Breast epithelium (tissue), 4 donors: ENCODE measurements at regions not wholly inside any gene's neighbourhood (a gene's known extent, or its start where the extent isn't known, plus 50 kb on each side); places are given as distances from the start of the nearest gene placed in this dataset.

Experiments used
- DNase-seq, 2 donors: peaks; one replicate each; pipeline ENCODE4 v3.0.0-alpha.2; 2019; ENCODE audit warnings: low spot score in 2 of 2
- H3K27ac ChIP-seq, 2 donors: fragments of 200-600 bp; sonication (generic) in 1 of 2; one replicate each; pipeline ENCODE4 v1.5.1; 2016 to 2019; ENCODE audit warnings: mild to moderate bottlenecking in 1 of 2
- H3K27me3 ChIP-seq, 2 donors: fragments of 200-600 bp; sonication (generic) in 1 of 2; one replicate each; pipeline versions ENCODE4 v1.5.1 to v1.6.0; 2017 to 2019; ENCODE audit warnings: control low read depth in 1 of 2, mild to moderate bottlenecking in 1 of 2
- H3K36me3 ChIP-seq: fragments of 200-600 bp; one replicate; pipeline ENCODE4 v1.5.1; 2019
- H3K4me1 ChIP-seq, 2 donors: fragments of 200-600 bp; sonication (generic); one replicate each; pipeline ENCODE4 v1.5.1; 2016 to 2019; ENCODE audit warnings: control low read depth in 1 of 2
- H3K4me3 ChIP-seq, 3 donors: fragments of 200-600 bp; sonication (generic); 1 replicate in 2 of 3; 2 replicates in 1 of 3; pipeline ENCODE4 v1.5.1; 2016 to 2019; ENCODE audit warnings: mild to moderate bottlenecking in 3 of 3, moderate library complexity in 2 of 3
- H3K9me3 ChIP-seq, 2 donors: fragments of 200-600 bp; sonication (generic) in 1 of 2; one replicate each; pipeline ENCODE4 v1.5.1; 2016 to 2019; ENCODE audit warnings: control low read depth in 1 of 2
- CTCF ChIP-seq, 3 donors: fragments of 450-650 bp; IDR thresholded peaks; one replicate each; pipeline ENCODE4 v1.5.1; 2016 to 2017; ENCODE audit warnings: antibody characterized with exemption in 3 of 3, mild to moderate bottlenecking in 3 of 3, moderate library complexity in 3 of 3
- POLR2A ChIP-seq: fragments of 450-650 bp; IDR thresholded peaks from one replicate; pipeline ENCODE4 v1.6.1; 2016; ENCODE audit warnings: antibody characterized with exemption, mild to moderate bottlenecking, moderate library complexity
- POLR2AphosphoS5 ChIP-seq, 3 donors: sonication (generic); formaldehyde crosslinking; IDR thresholded peaks; one replicate each; pipeline ENCODE4 v1.6.1; 2017; ENCODE audit warnings: antibody characterized with exemption in 3 of 3
- intact Hi-C: fragments of 100-400 bp; cut with DNase I; formaldehyde crosslinking; loops from one replicate; pipeline ENCODE4 v1.15.1; 2023; ENCODE audit warnings: low total_unique reads

DNA sequence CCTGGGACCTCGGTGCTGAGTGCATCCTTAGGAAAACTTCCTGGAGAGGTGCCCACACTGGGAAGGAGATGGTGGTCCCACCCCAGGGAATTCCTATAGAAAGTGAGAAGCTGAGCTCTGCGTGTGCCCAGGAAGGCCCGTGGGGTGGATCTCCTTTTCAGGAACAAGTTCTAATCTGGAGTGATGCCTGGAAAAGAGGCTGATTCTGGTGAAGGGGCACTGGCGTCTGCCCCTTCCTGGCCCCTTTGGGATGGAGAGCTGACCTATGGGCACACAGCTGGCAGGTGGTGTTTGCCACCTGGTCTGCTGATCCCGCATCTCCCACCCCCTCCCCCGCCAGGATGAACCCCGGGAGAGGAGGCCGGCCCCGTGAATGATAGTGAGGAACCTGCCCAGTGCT, 142.0 kb upstream of the RTL1 start:
- H3K4me3 ChIP-seq = no peak overlapping the region
- H3K4me1 ChIP-seq = no peaks in the 10 kb centered on the region
- DNase-seq = no peak
- TF ChIP-seq CTCF (IDR thresholded peaks at IDR 0.05) = no peak
- no peak for TF ChIP-seq POLR2A
- no peak for TF ChIP-seq POLR2AphosphoS5 (IDR thresholded peaks at IDR 0.05)
- no peaks in the 10 kb centered on the region for H3K9me3 ChIP-seq
- H3K27me3 ChIP-seq = no peaks in the 10 kb centered on the region
- intact Hi-C loops = no loop called here
- no peaks in the 10 kb centered on the region for H3K36me3 ChIP-seq
- no peak overlapping the region for H3K27ac ChIP-seq

GRCh38 chr14:101046071-101046470, 142.5 kb upstream of the RTL1 start:
- no peaks in the 10 kb centered on the region for H3K9me3 ChIP-seq
- H3K27ac ChIP-seq = no peak overlapping the region
- no peak for DNase-seq
- no peak overlapping the region for H3K4me3 ChIP-seq
- no peaks in the 10 kb centered on the region for H3K4me1 ChIP-seq
- no peak for TF ChIP-seq POLR2AphosphoS5 (IDR thresholded peaks at IDR 0.05)
- no peak for TF ChIP-seq CTCF (IDR thresholded peaks at IDR 0.05)
- no peak for TF ChIP-seq POLR2A
- intact Hi-C loops = no loop called here
- no peaks in the 10 kb centered on the region for H3K27me3 ChIP-seq
- H3K36me3 ChIP-seq = no peaks in the 10 kb centered on the region

GRCh38 chr14:101047326-101047725, 143.8 kb upstream of the RTL1 start:
- intact Hi-C loops = no loop called here
- Histone ChIP-seq H3K4me1 (no peaks in the 10 kb centered on the region), H3K27ac (no peak overlapping the region), H3K36me3 (no peaks in the 10 kb centered on the region), H3K9me3 (no peaks in the 10 kb centered on the region), H3K27me3 (no peaks in the 10 kb centered on the region), H3K4me3 (no peak overlapping the region)
- DNase-seq = no peak
- no peak for TF ChIP-seq POLR2AphosphoS5 (IDR thresholded peaks at IDR 0.05)
- no peak for TF ChIP-seq CTCF (IDR thresholded peaks at IDR 0.05)
- no peak for TF ChIP-seq POLR2A

DNA sequence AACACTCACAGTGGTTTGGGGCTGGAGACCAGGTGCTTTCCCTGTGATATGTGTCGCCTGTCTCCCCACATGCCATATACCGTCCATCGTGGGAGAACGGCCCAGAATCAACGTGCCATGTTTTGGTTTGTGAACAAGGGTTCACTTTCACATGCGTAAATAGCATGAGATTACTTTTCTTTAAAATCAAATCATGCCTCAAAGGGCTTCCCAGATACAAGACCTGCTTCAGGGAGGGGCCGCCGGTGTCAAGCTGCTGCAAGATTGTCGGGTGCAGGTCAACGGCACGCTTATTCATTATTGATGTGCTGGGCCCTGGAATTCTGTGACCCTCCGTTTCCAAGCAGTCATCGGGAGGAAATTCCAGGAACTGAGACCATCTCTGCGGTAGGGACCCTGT, 145.2 kb upstream of the RTL1 start:
- Histone ChIP-seq H3K4me1 (no peaks in the 10 kb centered on the region), H3K4me3 (no peak overlapping the region), H3K27ac (no peak overlapping the region), H3K27me3 (no peaks in the 10 kb centered on the region), H3K36me3 (no peaks in the 10 kb centered on the region), H3K9me3 (no peaks in the 10 kb centered on the region)
- TF ChIP-seq POLR2AphosphoS5 (IDR thresholded peaks at IDR 0.05) = no peak
- DNase-seq = no peak
- intact Hi-C loops = no loop called here

GRCh38 chr14:101049511-101049910, 146.0 kb upstream of the RTL1 start:
- Histone ChIP-seq H3K4me3 (no peak overlapping the region), H3K36me3 (no peaks in the 10 kb centered on the region), H3K4me1 (no peaks in the 10 kb centered on the region), H3K9me3 (no peaks in the 10 kb centered on the region), H3K27ac (no peak overlapping the region), H3K27me3 (no peaks in the 10 kb centered on the region)
- no peak for TF ChIP-seq POLR2AphosphoS5 (IDR thresholded peaks at IDR 0.05)
- no peak for TF ChIP-seq POLR2A
- TF ChIP-seq CTCF (IDR thresholded peaks at IDR 0.05) = no peak
- intact Hi-C loops = no loop called here
- DNase-seq = no peak

- Histone ChIP-seq H3K4me3 (no peak overlapping the region), H3K27ac (no peak overlapping the region), H3K4me1 (no peaks in the 10 kb centered on the region), H3K9me3 (no peaks in the 10 kb centered on the region), H3K36me3 (no peaks in the 10 kb centered on the region), H3K27me3 (no peaks in the 10 kb centered on the region)
- intact Hi-C loops = no loop called here
- TF ChIP-seq CTCF (IDR thresholded peaks at IDR 0.05) (no peak), POLR2A (no peak), POLR2AphosphoS5 (IDR thresholded peaks at IDR 0.05) (no peak)
- no peak for DNase-seq
These were observed 146.4 kb upstream of the RTL1 start for GRCh38 chr14:101049942-101050341.
